Right hindlimb (tissue), 1 donor: ENCODE measurements at regions not wholly inside any gene's neighbourhood (a gene's known extent, or its start where the extent isn't known, plus 50 kb on each side); places are given as distances from the start of the nearest gene placed in this dataset.

ENCODE experiments used
- DNase-seq: peaks from one replicate; pipeline ENCODE4 v3.0.0-alpha.2; 2018

GRCh38 chr2:136557203-136557602 is 208.1 kb upstream of the THSD7B start:
- DNase-seq: no peak

GRCh38 chr2:136550181-136550580 is 215.2 kb upstream of the THSD7B start:
- DNase-seq: no peak

GRCh38 chr2:136539355-136539754 is 226.0 kb upstream of the THSD7B start:
- DNase-seq: no peak

GRCh38 chr2:136538489-136538888 is 226.9 kb upstream of the THSD7B start:
- DNase-seq: no peak

GRCh38 chr2:136534811-136535210 is 230.5 kb upstream of the THSD7B start:
- DNase-seq: no peak

GRCh38 chr2:136532171-136532570 is 233.2 kb upstream of the THSD7B start:
- no peak for DNase-seq

- DNase-seq: no peak
These were observed 233.6 kb upstream of the THSD7B start for GRCh38 chr2:136531731-136532130.

GRCh38 chr2:136530146-136530545 is 235.2 kb upstream of the THSD7B start:
- DNase-seq: no peak

- no peak for DNase-seq
These were observed 237.8 kb upstream of the THSD7B start for GRCh38 chr2:136527560-136527959.

- DNase-seq: no peak
These were observed 242.6 kb upstream of the THSD7B start for GRCh38 chr2:136522724-136523123.

- no peak for DNase-seq
These were observed 247.6 kb upstream of the THSD7B start for GRCh38 chr2:136517716-136518115.

GRCh38 chr2:136510244-136510643 is 255.1 kb upstream of the THSD7B start:
- no peak for DNase-seq

GRCh38 chr2:136505462-136505861 is 259.9 kb upstream of the THSD7B start:
- DNase-seq: no peak

GRCh38 chr2:136502660-136503059 is 262.7 kb upstream of the THSD7B start:
- no peak for DNase-seq

GRCh38 chr2:136497709-136498108 is 267.6 kb upstream of the THSD7B start:
- DNase-seq: no peak

GRCh38 chr2:136496966-136497365 is 268.4 kb upstream of the THSD7B start:
- no peak for DNase-seq

- DNase-seq: no peak
These were observed 269.7 kb upstream of the THSD7B start for GRCh38 chr2:136495636-136496035.

- no peak for DNase-seq
These were observed 272.4 kb upstream of the THSD7B start for GRCh38 chr2:136492901-136493300.

- no peak for DNase-seq
These were observed 275.2 kb upstream of the THSD7B start for GRCh38 chr2:136490100-136490499.

- no peak for DNase-seq
These were observed 277.9 kb upstream of the THSD7B start for GRCh38 chr2:136487421-136487820.

- no peak for DNase-seq
These were observed 279.2 kb upstream of the THSD7B start for GRCh38 chr2:136486115-136486514.

GRCh38 chr2:136482966-136483365 is 282.4 kb upstream of the THSD7B start:
- no peak for DNase-seq

GRCh38 chr2:136482006-136482405 is 283.3 kb upstream of the THSD7B start:
- no peak for DNase-seq

- no peak for DNase-seq
These were observed 285.6 kb upstream of the THSD7B start for GRCh38 chr2:136479696-136480095.

- DNase-seq: no peak
These were observed 296.5 kb upstream of the THSD7B start for GRCh38 chr2:136468799-136469369.

- DNase-seq: no peak
These were observed 312.8 kb upstream of the THSD7B start for GRCh38 chr2:136452528-136452927.
